HG03439 (cell line): ENCODE measurements at regions not wholly inside any gene's neighbourhood (a gene's known extent, or its start where the extent isn't known, plus 50 kb on each side); places are given as distances from the start of the nearest gene placed in this dataset.
"Not testable (repeated sequence)": the region's sequence is repeated elsewhere in the genome, so short reads cannot be mapped to it uniquely, and the experiment has no call there.

Experiments
- ATAC-seq: cut with Tn5 transposase; IDR thresholded peaks from one replicate; pipeline ENCODE4 v1.9.1; 2021; ENCODE audit warnings: mild to moderate bottlenecking, moderate library complexity; ENCODE audit not compliant: unreplicated experiment

DNA sequence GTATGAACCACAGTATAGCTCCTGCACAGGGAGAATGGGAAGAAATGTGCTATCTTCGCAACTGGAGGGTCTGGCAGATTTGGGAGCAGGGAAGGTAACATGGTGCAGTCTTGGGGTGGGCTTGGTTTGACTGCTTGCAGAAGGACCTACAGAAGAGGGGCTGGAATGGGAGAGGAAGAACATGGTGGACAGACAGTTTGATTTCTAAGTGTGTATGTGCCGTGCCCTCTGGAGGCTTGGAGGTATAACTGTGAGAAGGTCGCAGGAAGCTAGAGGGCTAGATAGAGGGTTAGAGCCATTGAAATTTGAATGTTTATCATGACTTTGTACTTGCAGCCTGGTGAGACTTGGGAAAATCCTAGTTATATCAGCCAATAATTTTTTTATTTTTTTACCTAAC, 169.2 kb downstream of the SQOR start:
- ATAC-seq = no peak

DNA sequence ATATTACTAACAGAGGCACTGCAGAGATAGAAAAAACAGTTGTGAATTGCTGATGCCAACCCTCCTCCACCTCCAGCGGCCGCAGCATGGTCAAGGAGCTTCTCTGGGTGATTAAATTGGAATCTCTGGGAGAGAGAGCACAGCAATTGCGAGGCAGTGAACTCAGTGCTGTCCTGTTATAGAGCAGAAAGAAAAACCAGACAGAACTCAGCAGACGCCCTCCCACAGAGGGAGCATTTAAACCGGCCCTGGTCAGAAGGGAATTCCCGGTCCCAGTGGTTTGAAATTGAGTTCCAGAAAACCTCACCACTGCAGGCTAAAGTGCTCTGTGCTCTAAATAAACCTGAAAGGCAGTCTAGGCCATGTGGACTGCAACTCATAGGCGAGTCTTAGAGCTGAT, 175.4 kb downstream of the SQOR start:
- ATAC-seq = no peak

DNA sequence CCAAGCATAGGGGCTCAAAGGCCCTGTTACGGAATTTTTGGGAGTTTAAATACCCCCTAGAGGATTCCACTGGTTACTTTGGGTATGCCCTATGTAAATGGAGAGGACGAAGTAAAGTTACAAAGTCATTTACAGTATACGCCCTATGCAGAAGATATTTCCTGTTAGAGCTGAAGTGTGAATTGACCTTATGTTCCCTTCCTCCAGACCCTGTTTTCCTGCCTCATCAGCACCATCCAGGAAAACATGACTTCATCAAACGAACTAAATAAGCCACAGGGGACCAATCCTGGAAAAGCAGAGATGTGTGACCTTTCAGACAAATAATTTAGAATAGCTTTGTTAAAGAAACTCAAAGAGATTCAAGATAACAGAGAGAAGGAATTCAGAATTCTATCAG, 177.4 kb downstream of the SQOR start:
- ATAC-seq = no peak

DNA sequence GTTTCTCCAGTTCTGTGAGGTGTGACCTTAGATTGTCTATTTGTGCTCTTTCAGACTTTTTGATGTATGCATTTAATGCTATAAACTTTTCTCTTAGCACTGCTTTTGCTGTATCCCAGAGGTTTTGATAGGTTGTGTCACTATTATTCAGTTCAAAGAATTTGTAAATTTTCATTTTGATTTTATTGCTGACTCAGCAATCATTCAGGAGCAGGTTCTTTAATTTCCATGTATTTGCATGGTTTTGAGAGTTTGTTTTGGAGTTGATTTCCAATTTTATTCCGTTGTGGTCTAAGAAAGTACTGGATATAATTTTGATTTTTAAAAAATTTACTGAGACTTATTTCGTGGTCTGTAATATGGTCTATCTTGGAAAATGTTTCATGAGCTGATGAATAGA, 182.7 kb downstream of the SQOR start:
- not testable (repeated sequence) for ATAC-seq

DNA sequence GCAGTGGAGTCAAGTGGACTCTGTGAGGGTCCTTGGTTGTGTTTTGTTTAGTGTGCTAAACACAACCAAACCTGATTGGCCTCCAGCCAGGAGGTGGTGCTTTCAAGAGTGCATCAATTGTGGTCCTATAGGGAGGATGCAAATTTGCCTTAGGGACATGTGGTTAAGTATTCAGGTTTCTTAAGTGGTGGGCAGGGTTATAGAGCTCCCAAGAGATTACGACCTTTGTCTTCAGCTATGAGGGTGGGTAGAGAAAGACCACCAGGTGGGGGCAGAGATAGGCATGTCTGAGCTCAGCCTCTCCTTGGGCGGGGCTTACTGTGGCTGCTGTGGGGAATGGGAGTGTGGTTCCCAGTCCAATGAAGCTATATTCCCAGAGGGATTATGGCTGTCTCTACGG, 186.6 kb downstream of the SQOR start:
- no peak for ATAC-seq

GRCh38 chr15:45822968-45823367, 188.1 kb downstream of the SQOR start:
- not testable (repeated sequence) for ATAC-seq

GRCh38 chr15:45827275-45827674, 192.4 kb downstream of the SQOR start:
- ATAC-seq = no peak

DNA sequence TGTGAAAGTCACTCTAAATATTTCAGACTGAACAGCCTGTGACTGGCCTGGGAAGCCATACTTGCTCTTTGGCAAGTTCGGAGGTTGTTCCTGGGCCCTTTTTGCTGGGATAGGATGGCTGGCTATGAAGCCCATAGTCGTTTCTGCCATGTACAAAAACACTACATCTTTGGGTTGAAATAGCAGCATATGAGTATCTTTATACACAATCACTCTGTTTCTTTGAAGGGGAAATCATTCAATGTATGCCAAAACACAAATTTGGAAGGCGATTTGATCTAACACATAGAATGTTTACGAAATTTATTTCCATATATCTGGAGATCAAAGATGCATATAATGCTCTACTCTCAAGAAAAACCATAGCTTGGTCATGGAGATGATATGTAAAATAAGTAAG, 192.9 kb downstream of the SQOR start:
- ATAC-seq = no peak

DNA sequence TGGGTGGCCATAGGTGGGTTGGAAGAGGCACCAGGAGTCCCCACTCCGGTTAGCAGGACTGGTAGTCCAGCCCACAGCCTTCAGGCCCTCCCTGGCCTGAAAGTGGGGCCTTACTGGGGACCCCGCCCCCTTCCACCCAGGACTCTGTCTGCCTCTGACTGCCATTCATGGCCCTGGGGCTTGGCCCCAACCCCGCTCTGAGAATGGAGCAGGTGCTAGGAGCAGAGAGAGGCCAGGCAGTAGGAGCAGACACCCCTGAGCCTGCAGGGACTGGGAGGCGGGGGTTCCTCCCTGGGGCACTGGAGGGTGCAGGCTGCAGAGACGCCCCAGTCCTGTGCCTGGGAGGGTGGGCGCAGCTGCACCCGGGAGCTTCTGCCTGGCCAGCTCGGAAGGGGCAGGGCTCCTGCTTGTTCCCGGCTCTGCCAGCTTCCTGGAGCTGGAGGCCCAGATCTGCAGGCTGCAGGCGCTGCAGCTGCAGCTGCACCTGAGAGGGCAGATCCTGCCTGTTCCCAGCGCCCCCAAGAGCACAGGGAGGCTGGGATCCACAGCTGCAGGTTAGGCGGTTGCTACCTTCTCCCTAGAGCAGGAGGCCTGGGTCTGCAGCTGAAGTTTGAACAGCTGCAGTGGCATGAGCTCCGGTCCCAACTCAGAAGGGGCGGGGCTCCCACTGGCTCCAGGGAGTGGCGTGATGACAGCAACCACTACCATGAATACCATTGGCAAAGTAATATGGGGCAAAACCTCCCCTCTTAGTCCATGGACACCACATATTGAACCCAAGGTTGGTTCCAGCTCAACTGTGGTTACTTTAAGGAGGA, 194.7 kb downstream of the SQOR start:
- no peak for ATAC-seq

DNA sequence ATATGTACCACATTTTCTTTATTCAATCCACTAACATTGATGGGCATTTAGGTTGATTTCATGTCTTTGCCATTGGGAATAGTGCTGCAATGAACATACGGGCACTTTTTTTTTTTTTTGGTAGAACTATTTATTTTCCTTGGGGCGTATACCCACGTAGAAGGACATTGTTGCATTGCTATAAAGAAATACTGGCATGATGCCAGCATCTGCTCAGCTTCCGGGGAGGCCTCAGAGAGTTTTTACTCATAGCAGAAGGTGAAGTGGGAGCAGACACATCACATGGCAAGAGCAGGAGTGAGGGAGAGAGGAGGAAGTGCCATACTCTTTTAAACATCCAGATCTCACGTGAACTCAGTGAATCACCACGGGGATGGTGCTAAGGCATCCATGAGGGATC, 197.0 kb downstream of the SQOR start:
- no peak for ATAC-seq

DNA sequence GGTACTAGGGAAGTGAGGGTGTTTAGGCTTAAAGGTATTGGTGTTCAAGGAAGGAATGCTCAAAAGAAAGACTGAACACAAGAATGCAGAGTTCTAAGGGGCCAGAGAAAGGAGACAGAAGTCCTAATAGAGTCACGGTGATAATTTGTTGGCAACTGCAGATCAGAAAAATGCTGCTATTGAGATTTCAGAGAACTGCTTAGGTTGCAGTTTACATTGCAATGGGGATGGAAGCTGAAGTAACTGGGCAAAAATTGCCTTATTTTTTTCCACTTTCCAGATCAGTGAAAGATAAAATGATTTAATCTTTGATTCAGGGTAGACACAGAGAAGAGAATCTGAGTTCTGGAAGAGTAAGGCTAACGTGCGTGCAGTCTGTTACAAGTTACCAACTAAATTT, 199.8 kb downstream of the SQOR start:
- ATAC-seq = no peak

- ATAC-seq = no peak
These were observed 207.3 kb downstream of the SQOR start for GRCh38 chr15:45842151-45842550.

DNA sequence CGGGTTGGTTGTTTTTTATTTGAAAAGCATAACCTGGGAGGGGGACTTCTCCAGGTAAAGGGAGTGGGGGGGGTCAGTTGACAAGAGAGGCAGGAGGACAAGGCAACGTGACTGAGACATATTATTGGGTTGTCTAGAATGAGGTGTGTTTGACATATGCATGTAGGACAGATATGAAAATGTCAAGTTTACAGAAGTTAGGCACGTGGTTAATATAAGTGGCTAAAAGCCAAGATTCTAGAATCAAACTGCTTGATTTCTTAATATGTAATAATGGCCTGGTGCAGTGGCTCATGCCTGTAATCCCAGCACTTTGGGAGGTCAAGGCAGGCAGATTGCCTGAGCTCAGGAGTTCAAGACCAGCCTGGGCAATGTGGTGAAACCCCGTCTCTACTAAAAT, 212.8 kb downstream of the SQOR start:
- no peak for ATAC-seq

DNA sequence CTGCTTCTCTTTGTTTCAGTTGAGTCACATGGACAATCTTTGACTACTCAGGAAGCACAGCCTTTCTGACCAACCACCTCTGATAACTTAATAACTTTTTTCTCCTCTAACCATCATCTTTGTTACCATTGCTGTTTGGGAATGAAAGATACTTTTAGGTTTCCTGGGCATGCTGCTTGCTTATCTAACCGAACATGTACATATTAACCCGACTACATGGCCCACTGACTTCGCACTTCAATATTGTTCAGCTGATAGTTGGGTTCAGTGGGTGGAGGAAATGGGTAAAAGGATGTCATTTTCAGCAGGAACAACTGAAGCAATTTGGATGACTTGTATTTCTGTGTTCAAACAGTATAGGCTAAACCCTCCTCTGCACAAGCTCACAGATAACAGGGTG, 214.3 kb downstream of the SQOR start:
- no peak for ATAC-seq

DNA sequence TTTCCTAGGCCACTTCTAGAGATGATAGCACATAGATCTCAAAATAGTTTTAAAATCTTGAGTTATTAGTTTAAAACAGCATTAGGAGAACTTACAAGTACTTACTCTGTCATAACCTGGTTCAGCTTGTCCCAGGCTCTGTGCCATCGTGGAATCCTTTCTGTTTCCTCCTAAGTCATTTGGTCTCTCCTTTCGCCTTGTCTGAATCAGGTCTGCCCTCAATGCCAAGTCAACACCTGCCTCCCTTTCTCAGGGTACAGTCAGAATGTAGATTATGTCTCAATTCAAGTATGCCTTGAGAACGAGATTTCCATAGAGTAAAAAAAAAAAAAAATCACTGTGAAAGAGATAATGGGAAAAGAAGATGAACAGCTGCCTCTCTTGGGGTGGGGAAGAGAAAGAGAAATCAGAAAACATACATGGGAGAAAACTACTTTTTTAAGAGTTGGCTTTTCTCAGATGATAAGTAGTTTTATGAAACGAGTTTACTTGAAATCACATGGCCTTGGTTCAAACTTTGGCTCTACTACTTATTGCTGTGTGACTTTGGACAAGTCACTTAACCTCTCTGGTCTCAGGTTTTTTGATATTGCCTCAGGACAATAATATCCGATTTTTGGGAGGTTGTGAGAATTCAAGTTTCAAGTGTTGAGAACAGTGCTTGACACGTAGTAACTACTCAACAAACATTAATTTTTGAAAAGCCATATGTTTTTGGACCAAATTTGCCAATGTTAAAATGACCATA, 219.8 kb downstream of the SQOR start:
- no peak for ATAC-seq

DNA sequence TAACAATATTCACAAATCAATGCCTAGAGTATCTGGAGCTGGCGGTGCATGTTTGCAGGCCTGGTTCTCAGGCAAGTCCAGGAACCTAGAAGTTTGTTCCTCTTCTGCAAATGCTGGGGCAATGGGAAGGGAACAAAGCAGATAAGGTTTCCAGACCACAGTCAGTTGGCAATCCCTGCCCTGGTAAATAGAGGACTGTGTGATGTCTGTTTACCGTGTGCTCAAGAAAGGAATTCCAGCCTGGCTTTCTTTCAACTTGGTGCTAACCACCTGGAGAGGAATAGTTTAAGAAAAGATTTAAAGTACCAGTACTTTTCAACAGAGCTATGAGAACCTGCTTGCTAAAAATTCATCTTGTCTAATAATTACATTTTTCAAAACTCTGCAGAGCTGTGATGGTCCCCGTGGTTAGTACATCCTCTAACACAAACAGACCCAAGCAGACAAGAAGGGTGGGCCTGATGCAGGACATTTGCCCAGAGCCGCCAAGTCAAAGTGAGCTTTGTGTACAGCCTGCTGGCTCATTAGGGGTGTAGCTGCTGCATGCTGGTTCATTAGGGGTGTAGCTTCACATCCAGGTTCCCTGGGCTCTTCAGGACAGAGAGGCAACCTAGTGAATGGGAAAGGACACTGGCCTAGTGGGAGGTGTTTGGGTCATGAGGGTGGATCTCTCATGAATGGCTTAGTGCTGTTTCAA, 220.5 kb downstream of the SQOR start:
- ATAC-seq = no peak

- ATAC-seq = no peak
These were observed 221.2 kb downstream of the SQOR start for GRCh38 chr15:45855907-45856579.

DNA sequence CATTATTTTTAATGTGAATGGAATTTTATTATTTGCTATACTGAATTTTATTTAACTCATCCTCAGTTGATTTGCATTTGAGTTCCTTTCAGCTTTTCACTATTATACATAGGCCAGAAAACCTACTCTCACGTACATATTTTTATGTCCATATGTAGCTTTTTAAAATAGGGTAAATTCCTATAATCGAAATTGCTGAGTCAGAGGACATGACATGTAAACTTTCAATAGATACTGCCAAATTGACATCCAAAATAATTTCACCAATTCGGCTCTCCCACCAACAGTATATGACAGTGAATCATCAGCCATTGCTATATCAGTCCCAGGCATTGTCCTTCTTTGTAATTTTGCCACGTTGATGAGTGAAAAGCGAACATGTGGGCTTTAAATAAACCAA, 222.5 kb downstream of the SQOR start:
- no peak for ATAC-seq

GRCh38 chr15:45858491-45858890, 223.7 kb downstream of the SQOR start:
- ATAC-seq = no peak

GRCh38 chr15:45862034-45862433, 227.2 kb downstream of the SQOR start:
- ATAC-seq = no peak

DNA sequence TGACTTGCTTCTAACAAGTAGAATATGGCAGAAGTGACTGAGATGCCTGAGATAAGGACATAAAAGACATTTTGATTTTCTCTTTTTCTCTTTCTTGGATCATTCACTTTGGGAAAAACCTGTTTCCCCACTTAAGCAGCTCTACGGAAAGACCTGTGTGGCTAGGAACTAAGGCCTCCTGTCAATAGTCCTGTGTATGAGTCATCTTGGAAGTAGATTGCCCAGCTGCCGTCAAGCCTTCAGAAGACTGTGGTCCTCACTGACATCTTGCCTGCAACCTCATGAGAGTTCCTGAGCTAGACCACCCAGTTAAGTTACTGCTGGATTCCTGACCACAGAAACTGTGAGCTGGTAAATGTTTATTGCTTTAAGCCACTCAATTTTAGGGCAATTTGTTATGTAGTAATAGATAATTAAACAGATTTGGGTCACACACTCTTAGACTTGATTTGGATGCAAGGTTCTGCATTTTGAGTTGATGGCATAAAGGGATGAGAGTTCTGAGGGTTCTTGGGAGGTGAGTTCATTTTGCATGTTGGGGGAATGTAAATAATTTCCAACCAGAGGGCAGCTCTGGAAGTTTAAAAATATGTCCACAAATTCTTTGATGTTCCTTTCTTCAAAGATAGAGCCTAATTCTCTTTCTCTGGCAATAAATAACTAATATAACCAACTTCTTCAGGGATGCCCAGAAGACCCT, 229.2 kb downstream of the SQOR start:
- no peak for ATAC-seq
